ENCODE measurements at regions not wholly inside any gene's neighbourhood (a gene's known extent, or its start where the extent isn't known, plus 50 kb on each side); places are given as distances from the start of the nearest gene placed in this dataset.

- no peak for TF ChIP-seq CTCF (IDR thresholded peaks at IDR 0.05)
- TF ChIP-seq POLR2A (IDR thresholded peaks at IDR 0.05), result no peak
- TF ChIP-seq POLR2AphosphoS5 (IDR thresholded peaks at IDR 0.05), result no peak
Measured at GRCh38 chr13:74443631-74444030, 309.4 kb upstream of the KLF12 start.

Measured in breast epithelium (tissue), 3 donors.